ENCODE measurements at regions not wholly inside any gene's neighbourhood (a gene's known extent, or its start where the extent isn't known, plus 50 kb on each side); places are given as distances from the start of the nearest gene placed in this dataset.

DNA sequence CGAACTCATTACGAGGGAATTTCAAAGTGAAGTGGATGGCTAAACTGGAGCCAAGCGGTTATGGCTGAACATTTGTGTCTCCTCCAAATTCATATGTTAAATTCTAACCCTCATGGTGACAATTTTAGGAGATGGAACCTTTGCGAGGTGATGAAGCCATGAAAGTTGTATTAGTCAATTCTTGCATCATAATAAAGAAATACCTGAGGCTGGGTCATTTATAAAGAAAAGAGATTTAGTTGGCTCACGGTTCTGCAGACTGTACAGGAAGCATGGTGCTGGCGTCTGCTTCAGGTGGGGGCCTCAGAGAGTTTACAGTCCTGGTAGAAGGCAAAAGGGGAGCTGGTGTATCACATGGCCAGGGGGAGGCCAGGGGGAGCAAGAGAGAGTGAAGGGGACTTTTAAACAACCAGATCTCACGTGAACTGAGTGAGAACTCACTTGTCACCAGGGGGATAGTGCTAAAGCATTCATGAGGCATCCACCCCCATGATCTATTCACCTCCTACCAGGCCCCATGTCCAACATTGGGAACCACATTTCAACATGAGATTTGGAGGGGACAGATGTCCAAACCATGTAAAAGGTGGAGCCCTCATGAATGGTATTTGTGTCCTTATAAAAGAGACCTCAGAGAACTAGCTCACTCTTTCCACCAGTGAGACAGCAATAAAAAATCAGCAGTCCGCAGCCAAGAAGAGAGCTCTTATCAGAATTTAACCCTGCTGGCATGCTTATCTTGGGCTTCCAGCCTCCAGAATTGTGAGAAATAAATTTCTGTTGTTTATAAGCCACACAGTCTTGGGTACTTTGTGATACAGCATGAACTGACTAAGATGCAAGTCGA is 143.4 kb downstream of the MTRR start:
- no peak for DNase-seq (ENCODE audit: insufficient read length, low spot score)
- no peak for TF ChIP-seq CTCF (IDR thresholded peaks at IDR 0.05; ENCODE audit: insufficient read depth, missing control alignments)
- no peak for FAIRE-seq

DNA sequence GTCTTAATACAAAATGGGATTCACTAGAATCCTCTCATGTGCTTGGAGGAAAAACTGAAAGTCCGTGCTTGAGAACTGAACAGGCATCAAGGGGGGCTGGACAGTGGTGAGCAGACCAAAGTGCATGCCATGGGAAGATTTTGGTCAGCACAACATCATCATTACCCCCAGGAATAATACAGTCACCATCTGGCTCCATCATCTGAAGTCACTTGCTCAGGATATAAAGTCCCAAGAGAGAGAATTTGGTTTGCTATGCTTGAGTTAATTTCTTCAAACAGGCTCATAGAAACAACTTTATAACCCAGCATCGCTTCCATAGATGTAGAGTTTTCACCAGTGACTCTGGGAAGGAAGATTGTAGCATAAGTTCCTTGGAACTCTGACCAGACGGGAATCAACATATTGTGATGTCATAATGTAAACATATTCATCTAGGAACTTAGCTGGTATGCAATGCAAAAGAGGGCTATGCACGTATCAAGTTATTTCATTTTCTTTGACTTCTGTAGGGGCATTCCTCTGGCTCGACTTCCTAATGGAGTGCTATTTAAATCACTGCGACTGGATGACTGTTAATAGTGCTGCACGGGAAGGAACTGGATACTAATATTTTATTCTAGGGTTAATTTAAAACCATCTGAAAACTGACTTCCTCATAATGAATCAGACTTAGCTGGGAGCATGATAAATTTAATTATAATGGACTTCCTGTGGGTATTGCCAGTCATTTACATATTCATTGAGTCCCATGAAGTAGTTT is 145.2 kb downstream of the MTRR start:
- DNase-seq (ENCODE audit: insufficient read length, low spot score) (no peak), FAIRE-seq (no peak)
- TF ChIP-seq CTCF (IDR thresholded peaks at IDR 0.05; ENCODE audit: insufficient read depth, missing control alignments) = no peak

DNA sequence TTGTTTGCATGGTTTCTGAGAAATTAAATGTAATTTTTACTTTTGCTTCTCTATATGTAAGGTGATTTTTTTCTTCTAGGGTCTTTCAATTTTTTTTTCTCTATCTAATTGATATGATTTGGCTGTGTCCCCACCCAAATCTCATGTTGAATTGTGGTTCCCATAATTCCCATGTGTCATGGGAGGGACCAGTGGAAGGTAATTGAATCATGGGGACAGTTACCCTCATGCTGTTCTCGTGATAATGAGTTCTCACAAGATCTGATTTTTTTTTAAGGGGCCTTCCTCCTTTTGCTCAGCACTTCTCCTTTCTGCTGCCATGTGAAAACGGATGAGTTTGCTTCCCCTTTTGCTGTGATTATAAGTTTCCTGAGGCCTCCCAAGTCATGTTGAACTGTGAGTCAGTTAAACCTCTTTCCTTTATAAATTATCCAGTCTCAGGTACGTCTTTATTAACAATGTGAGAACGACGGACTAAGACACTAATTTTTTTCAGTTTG is 150.8 kb downstream of the MTRR start:
- DNase-seq (ENCODE audit: insufficient read length, low spot score) (no peak), FAIRE-seq (no peak)
- TF ChIP-seq CTCF (IDR thresholded peaks at IDR 0.05; ENCODE audit: insufficient read depth, missing control alignments) = no peak

GRCh38 chr5:8020861-8021514 is 152.0 kb downstream of the MTRR start:
- no peak for FAIRE-seq
- no peak for TF ChIP-seq CTCF (IDR thresholded peaks at IDR 0.05; ENCODE audit: insufficient read depth, missing control alignments)
- DNase-seq (ENCODE audit: insufficient read length, low spot score) = no peak

DNA sequence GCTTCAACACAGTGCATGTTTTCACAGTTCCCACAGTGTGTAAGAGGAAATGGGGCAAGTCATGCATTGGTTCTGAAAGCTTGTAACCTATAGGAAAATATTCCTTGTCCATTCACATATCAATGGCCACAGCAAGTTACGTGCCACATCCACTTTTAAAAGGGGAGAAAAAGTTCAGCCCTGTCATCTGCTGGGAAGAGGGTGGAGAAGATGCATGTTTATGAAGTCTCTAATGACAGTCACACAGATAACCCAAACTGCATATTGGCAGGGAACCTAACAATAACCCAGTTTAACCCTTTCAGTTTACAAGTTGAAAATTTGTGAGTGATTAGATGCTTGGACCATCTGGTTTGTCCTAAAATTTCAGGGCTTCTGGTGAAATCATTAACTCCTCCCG is 159.3 kb downstream of the MTRR start:
- FAIRE-seq (no peak), DNase-seq (ENCODE audit: insufficient read length, low spot score) (no peak)
- no peak for TF ChIP-seq CTCF (IDR thresholded peaks at IDR 0.05; ENCODE audit: insufficient read depth, missing control alignments)

GRCh38 chr5:8033261-8033660 is 164.3 kb downstream of the MTRR start:
- no peak for FAIRE-seq
- TF ChIP-seq CTCF (IDR thresholded peaks at IDR 0.05; ENCODE audit: insufficient read depth, missing control alignments) = no peak
- DNase-seq (ENCODE audit: insufficient read length, low spot score) = no peak

Measured in D721Med (cell line).